Superior temporal gyrus (tissue), 1 donor: ENCODE measurements at regions not wholly inside any gene's neighbourhood (a gene's known extent, or its start where the extent isn't known, plus 50 kb on each side); places are given as distances from the start of the nearest gene placed in this dataset.
"Not testable (repeated sequence)": the region's sequence is repeated elsewhere in the genome, so short reads cannot be mapped to it uniquely, and the experiment has no call there.

ENCODE experiments used
- DNase-seq: peaks from one replicate; pipeline ENCODE4 v3.0.0-alpha.2; 2016; ENCODE audit errors: extremely low spot score

- no peak for DNase-seq
Observed at GRCh38 chr6:71199736-71200135, 88.9 kb upstream of the OGFRL1 start.

- DNase-seq: no peak
Observed at GRCh38 chr6:71203206-71203605, 85.4 kb upstream of the OGFRL1 start.

GRCh38 chr6:71204741-71205140 is 83.9 kb upstream of the OGFRL1 start:
- no peak for DNase-seq

GRCh38 chr6:71205336-71205956 is 83.2 kb upstream of the OGFRL1 start:
- no peak for DNase-seq

- DNase-seq: no peak
Observed at GRCh38 chr6:71206089-71206488, 82.5 kb upstream of the OGFRL1 start.

GRCh38 chr6:71209206-71209605 is 79.4 kb upstream of the OGFRL1 start:
- DNase-seq: no peak

- DNase-seq: no peak
Observed at GRCh38 chr6:71209626-71210025, 79.0 kb upstream of the OGFRL1 start.

GRCh38 chr6:71211799-71212198 is 76.8 kb upstream of the OGFRL1 start:
- no peak for DNase-seq

GRCh38 chr6:71220466-71220865 is 68.1 kb upstream of the OGFRL1 start:
- no peak for DNase-seq

GRCh38 chr6:71222671-71223070 is 65.9 kb upstream of the OGFRL1 start:
- no peak for DNase-seq

GRCh38 chr6:71224011-71224410 is 64.6 kb upstream of the OGFRL1 start:
- no peak for DNase-seq

GRCh38 chr6:71226151-71226550 is 62.5 kb upstream of the OGFRL1 start:
- DNase-seq: no peak

GRCh38 chr6:71228461-71229041 is 60.1 kb upstream of the OGFRL1 start:
- no peak for DNase-seq

GRCh38 chr6:71229477-71229876 is 59.1 kb upstream of the OGFRL1 start:
- DNase-seq: no peak

GRCh38 chr6:71232890-71233289 is 55.7 kb upstream of the OGFRL1 start:
- not testable (repeated sequence) for DNase-seq

GRCh38 chr6:71236926-71237434 is 51.6 kb upstream of the OGFRL1 start:
- no peak for DNase-seq

- no peak for DNase-seq
Observed at GRCh38 chr6:71238351-71238750, 50.3 kb upstream of the OGFRL1 start.
